Activated CD4-positive, alpha-beta T cell treated with anti-CD3 and anti-CD28 coated beads, Interleukin-2, amount 10 ng/mL, durations not matched to agents 24 days and 14 days (primary cell): ENCODE measurements at regions not wholly inside any gene's neighbourhood (a gene's known extent, or its start where the extent isn't known, plus 50 kb on each side); places are given as distances from the start of the nearest gene placed in this dataset.

Source experiments
- DNase-seq: peaks from one replicate; pipeline ENCODE4 v3.0.0; 2022
- H3K27ac Mint-ChIP-seq: one replicate; pipeline ENCODE4 v1.8.0; 2022; ENCODE audit warnings: mild to moderate bottlenecking, mixed read lengths
- H3K27me3 Mint-ChIP-seq: one replicate; pipeline ENCODE4 v1.8.0; 2022; ENCODE audit warnings: mixed read lengths
- H3K36me3 Mint-ChIP-seq: one replicate; pipeline ENCODE4 v1.8.0; 2022; ENCODE audit warnings: low read depth, mild to moderate bottlenecking, mixed read lengths
- H3K4me1 Mint-ChIP-seq: one replicate; pipeline ENCODE4 v1.8.0; 2021; ENCODE audit warnings: mixed read lengths
- H3K4me3 Mint-ChIP-seq: one replicate; pipeline ENCODE4 v1.8.0; 2022; ENCODE audit warnings: mild to moderate bottlenecking, moderate library complexity, mixed read lengths
- H3K9me3 Mint-ChIP-seq: one replicate; pipeline ENCODE4 v1.8.0; 2021; ENCODE audit warnings: mixed read lengths
- intact Hi-C: fragments of 100-400 bp; cut with micrococcal nuclease; formaldehyde crosslinking; loops from one replicate; pipeline ENCODE4 v1.15.1; 2023

- DNase-seq = no peak
- Mint-ChIP-seq H3K27ac (no peak overlapping the region), H3K36me3 (no peaks in the 10 kb centered on the region), H3K9me3 (no peaks in the 10 kb centered on the region), H3K27me3 (peaks cover 7% of the 10 kb centered on the region), H3K4me1 (no peaks in the 10 kb centered on the region), H3K4me3 (no peak overlapping the region)
- intact Hi-C loops = no loop called here
Observed at GRCh38 chr3:17972959-17973906, 230.8 kb upstream of the TBC1D5 start.

GRCh38 chr3:17972476-17972875 is 230.0 kb upstream of the TBC1D5 start:
- no peak overlapping the region for H3K27ac Mint-ChIP-seq
- no peak overlapping the region for H3K4me3 Mint-ChIP-seq
- H3K4me1 Mint-ChIP-seq = no peaks in the 10 kb centered on the region
- H3K27me3 Mint-ChIP-seq = peaks cover 5% of the 10 kb centered on the region
- no peak for DNase-seq
- no peaks in the 10 kb centered on the region for H3K36me3 Mint-ChIP-seq
- intact Hi-C loops = no loop called here
- H3K9me3 Mint-ChIP-seq = no peaks in the 10 kb centered on the region

- Mint-ChIP-seq H3K4me1 (no peaks in the 10 kb centered on the region), H3K27me3 (peaks cover 5% of the 10 kb centered on the region), H3K4me3 (no peak overlapping the region), H3K36me3 (no peaks in the 10 kb centered on the region), H3K9me3 (no peaks in the 10 kb centered on the region), H3K27ac (no peak overlapping the region)
- intact Hi-C loops = no loop called here
- no peak for DNase-seq
Observed at GRCh38 chr3:17972030-17972429, 229.6 kb upstream of the TBC1D5 start.

GRCh38 chr3:17969985-17970568 is 227.6 kb upstream of the TBC1D5 start:
- H3K27me3 Mint-ChIP-seq = peaks cover 2% of the 10 kb centered on the region
- H3K9me3 Mint-ChIP-seq = no peaks in the 10 kb centered on the region
- DNase-seq = no peak
- H3K4me1 Mint-ChIP-seq = no peaks in the 10 kb centered on the region
- no peak overlapping the region for H3K27ac Mint-ChIP-seq
- H3K36me3 Mint-ChIP-seq = no peaks in the 10 kb centered on the region
- intact Hi-C loops = loop anchor here (10.0 kb wide), 1 partner anchor 175 kb away; no protein-coding TSS in a partner anchor
- H3K4me3 Mint-ChIP-seq = no peak overlapping the region

- Mint-ChIP-seq H3K9me3 (no peaks in the 10 kb centered on the region), H3K27me3 (peaks cover 2% of the 10 kb centered on the region), H3K4me1 (no peaks in the 10 kb centered on the region), H3K36me3 (no peaks in the 10 kb centered on the region), H3K27ac (no peak overlapping the region), H3K4me3 (no peak overlapping the region)
- no peak for DNase-seq
- intact Hi-C loops = loop anchor here (10.0 kb wide), 1 partner anchor 176 kb away; no protein-coding TSS in a partner anchor
Observed at GRCh38 chr3:17969244-17969643, 226.8 kb upstream of the TBC1D5 start.

GRCh38 chr3:17967953-17968607 is 225.6 kb upstream of the TBC1D5 start:
- no peaks in the 10 kb centered on the region for H3K36me3 Mint-ChIP-seq
- H3K27ac Mint-ChIP-seq = no peak overlapping the region
- no peak overlapping the region for H3K4me3 Mint-ChIP-seq
- peaks cover 1% of the 10 kb centered on the region for H3K9me3 Mint-ChIP-seq
- DNase-seq = no peak
- H3K4me1 Mint-ChIP-seq = no peaks in the 10 kb centered on the region
- intact Hi-C loops = loop anchor here (10.0 kb wide), 1 partner anchor 177 kb away; no protein-coding TSS in a partner anchor
- peaks cover 2% of the 10 kb centered on the region for H3K27me3 Mint-ChIP-seq

- no peak overlapping the region for H3K4me3 Mint-ChIP-seq
- H3K36me3 Mint-ChIP-seq = no peaks in the 10 kb centered on the region
- no peak overlapping the region for H3K27ac Mint-ChIP-seq
- intact Hi-C loops = loop anchor here (10.0 kb wide), 1 partner anchor 178 kb away; no protein-coding TSS in a partner anchor
- DNase-seq = no peak
- no peaks in the 10 kb centered on the region for H3K4me1 Mint-ChIP-seq
- H3K9me3 Mint-ChIP-seq = peaks cover 4% of the 10 kb centered on the region
- peaks cover 2% of the 10 kb centered on the region for H3K27me3 Mint-ChIP-seq
Observed at GRCh38 chr3:17967111-17967510, 224.7 kb upstream of the TBC1D5 start.

- Mint-ChIP-seq H3K36me3 (no peaks in the 10 kb centered on the region), H3K4me3 (no peak overlapping the region), H3K9me3 (peaks cover 4% of the 10 kb centered on the region), H3K27ac (no peak overlapping the region), H3K27me3 (no peaks in the 10 kb centered on the region), H3K4me1 (no peaks in the 10 kb centered on the region)
- no peak for DNase-seq
- intact Hi-C loops = loop anchor here (10.0 kb wide), 1 partner anchor 179 kb away; no protein-coding TSS in a partner anchor
Observed at GRCh38 chr3:17965331-17965730, 222.9 kb upstream of the TBC1D5 start.

- no peak overlapping the region for H3K27ac Mint-ChIP-seq
- peaks cover 4% of the 10 kb centered on the region for H3K9me3 Mint-ChIP-seq
- intact Hi-C loops = loop anchor here (10.0 kb wide), 1 partner anchor 181 kb away; no protein-coding TSS in a partner anchor
- H3K4me3 Mint-ChIP-seq = no peak overlapping the region
- no peaks in the 10 kb centered on the region for H3K4me1 Mint-ChIP-seq
- H3K36me3 Mint-ChIP-seq = no peaks in the 10 kb centered on the region
- peak; percentile 40 for DNase-seq
- H3K27me3 Mint-ChIP-seq = peaks cover 2% of the 10 kb centered on the region
Observed at GRCh38 chr3:17964108-17964507, 221.7 kb upstream of the TBC1D5 start.

- H3K4me3 Mint-ChIP-seq = no peak overlapping the region
- peaks cover 18% of the 10 kb centered on the region for H3K9me3 Mint-ChIP-seq
- H3K27me3 Mint-ChIP-seq = peaks cover 8% of the 10 kb centered on the region
- no peak overlapping the region for H3K27ac Mint-ChIP-seq
- H3K36me3 Mint-ChIP-seq = no peaks in the 10 kb centered on the region
- H3K4me1 Mint-ChIP-seq = no peaks in the 10 kb centered on the region
- no peak for DNase-seq
- intact Hi-C loops = no loop called here
Observed at GRCh38 chr3:17955411-17955810, 213.0 kb upstream of the TBC1D5 start.

- H3K36me3 Mint-ChIP-seq = no peaks in the 10 kb centered on the region
Observed at GRCh38 chr3:17954801-17955200, 212.4 kb upstream of the TBC1D5 start.

GRCh38 chr3:17951241-17951640 is 208.8 kb upstream of the TBC1D5 start:
- Mint-ChIP-seq H3K4me1 (no peaks in the 10 kb centered on the region), H3K4me3 (no peak overlapping the region), H3K9me3 (peaks cover 28% of the 10 kb centered on the region), H3K36me3 (no peaks in the 10 kb centered on the region), H3K27me3 (peaks cover 9% of the 10 kb centered on the region), H3K27ac (no peak overlapping the region)
- DNase-seq = no peak
- intact Hi-C loops = no loop called here

More at GRCh38 chr3:17954801-17955200, 212.4 kb upstream of the TBC1D5 start:
- intact Hi-C loops = no loop called here
- no peak overlapping the region for H3K4me3 Mint-ChIP-seq
- H3K9me3 Mint-ChIP-seq = peaks cover 19% of the 10 kb centered on the region
- no peaks in the 10 kb centered on the region for H3K4me1 Mint-ChIP-seq
- H3K27ac Mint-ChIP-seq = no peak overlapping the region
- DNase-seq = no peak
- peaks cover 8% of the 10 kb centered on the region for H3K27me3 Mint-ChIP-seq

GRCh38 chr3:17949101-17949500 is 206.7 kb upstream of the TBC1D5 start:
- no peaks in the 10 kb centered on the region for H3K4me1 Mint-ChIP-seq
- no peak overlapping the region for H3K27ac Mint-ChIP-seq
- no peak for DNase-seq
- no peaks in the 10 kb centered on the region for H3K36me3 Mint-ChIP-seq
- H3K27me3 Mint-ChIP-seq = peaks cover 8% of the 10 kb centered on the region
- intact Hi-C loops = no loop called here
- H3K9me3 Mint-ChIP-seq = peaks cover 28% of the 10 kb centered on the region
- no peak overlapping the region for H3K4me3 Mint-ChIP-seq

GRCh38 chr3:17947833-17948232 is 205.4 kb upstream of the TBC1D5 start:
- no peak for DNase-seq
- Mint-ChIP-seq H3K27ac (no peak overlapping the region), H3K36me3 (no peaks in the 10 kb centered on the region), H3K27me3 (peaks cover 13% of the 10 kb centered on the region), H3K4me1 (no peaks in the 10 kb centered on the region), H3K9me3 (peaks cover 28% of the 10 kb centered on the region), H3K4me3 (no peak overlapping the region)
- intact Hi-C loops = no loop called here
